ENCODE measurements at regions not wholly inside any gene's neighbourhood (a gene's known extent, or its start where the extent isn't known, plus 50 kb on each side); places are given as distances from the start of the nearest gene placed in this dataset.

DNA sequence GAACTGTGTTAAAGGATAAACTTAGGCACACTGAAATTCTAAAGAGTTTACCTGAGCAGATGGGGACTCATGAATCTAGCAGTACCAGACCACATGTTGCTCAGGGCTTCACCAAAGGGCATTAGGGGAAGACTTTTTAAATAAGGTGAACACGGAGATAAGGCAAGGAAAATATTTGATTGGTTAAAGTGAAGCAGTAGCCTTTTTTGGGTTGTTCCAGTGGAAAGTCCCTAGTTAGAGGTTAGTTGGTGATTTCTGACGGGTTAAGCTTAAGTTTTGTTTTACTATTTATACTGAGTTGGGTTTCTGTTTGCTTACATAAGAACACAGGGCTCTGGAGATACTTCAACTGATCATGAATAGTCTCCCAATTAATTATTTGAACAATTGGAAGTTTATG lies 722.5 kb downstream of the SOCS6 start:
- no peak for DNase-seq (ENCODE audit: extremely low spot score in 2 of 2)
- intact Hi-C loops (cut with DNase I), result no loop called here
- no peaks in the 10 kb centered on the region for H3K4me1 ChIP-seq
- H3K4me3 ChIP-seq, result no peak overlapping the region
- H3K9me3 ChIP-seq, result no peaks in the 10 kb centered on the region
- H3K27ac ChIP-seq, result no peak overlapping the region
- H3K27me3 ChIP-seq, result no peaks in the 10 kb centered on the region
- H3K36me3 ChIP-seq, result no peaks in the 10 kb centered on the region
- no peak for TF ChIP-seq POLR2AphosphoS5 (IDR thresholded peaks at IDR 0.05; ENCODE audit: insufficient read depth in 1 of 2, low read depth in 1 of 2)
- TF ChIP-seq, protein P1, sequence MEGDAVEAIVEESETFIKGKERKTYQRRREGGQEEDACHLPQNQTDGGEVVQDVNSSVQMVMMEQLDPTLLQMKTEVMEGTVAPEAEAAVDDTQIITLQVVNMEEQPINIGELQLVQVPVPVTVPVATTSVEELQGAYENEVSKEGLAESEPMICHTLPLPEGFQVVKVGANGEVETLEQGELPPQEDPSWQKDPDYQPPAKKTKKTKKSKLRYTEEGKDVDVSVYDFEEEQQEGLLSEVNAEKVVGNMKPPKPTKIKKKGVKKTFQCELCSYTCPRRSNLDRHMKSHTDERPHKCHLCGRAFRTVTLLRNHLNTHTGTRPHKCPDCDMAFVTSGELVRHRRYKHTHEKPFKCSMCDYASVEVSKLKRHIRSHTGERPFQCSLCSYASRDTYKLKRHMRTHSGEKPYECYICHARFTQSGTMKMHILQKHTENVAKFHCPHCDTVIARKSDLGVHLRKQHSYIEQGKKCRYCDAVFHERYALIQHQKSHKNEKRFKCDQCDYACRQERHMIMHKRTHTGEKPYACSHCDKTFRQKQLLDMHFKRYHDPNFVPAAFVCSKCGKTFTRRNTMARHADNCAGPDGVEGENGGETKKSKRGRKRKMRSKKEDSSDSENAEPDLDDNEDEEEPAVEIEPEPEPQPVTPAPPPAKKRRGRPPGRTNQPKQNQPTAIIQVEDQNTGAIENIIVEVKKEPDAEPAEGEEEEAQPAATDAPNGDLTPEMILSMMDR (IDR thresholded peaks at IDR 0.05), result no peak
- no peak for TF ChIP-seq POLR2A (IDR thresholded peaks at IDR 0.05)

DNA sequence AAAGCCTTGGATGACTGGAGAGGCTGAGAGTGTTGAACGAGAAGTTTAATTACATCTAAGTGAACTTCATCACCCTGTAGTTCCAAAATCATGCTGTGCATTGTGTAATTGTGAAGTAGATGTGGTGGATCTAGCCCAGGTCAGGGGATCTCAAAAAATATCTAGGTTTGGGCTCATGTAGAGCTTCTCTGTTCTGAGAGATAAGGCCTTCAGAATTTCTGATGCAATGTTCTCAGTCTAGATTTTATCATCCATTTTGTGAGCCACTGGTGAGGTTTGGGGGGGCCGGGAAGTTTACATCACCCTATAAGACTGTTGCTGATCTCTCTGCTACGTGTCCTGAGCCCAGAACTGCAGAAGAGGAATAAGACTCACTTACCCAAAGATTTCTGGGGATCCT lies 719.4 kb downstream of the SOCS6 start:
- Histone ChIP-seq H3K27ac (no peak overlapping the region), H3K4me1 (no peaks in the 10 kb centered on the region), H3K9me3 (no peaks in the 10 kb centered on the region), H3K36me3 (no peaks in the 10 kb centered on the region), H3K4me3 (no peak overlapping the region), H3K27me3 (no peaks in the 10 kb centered on the region)
- intact Hi-C loops (cut with DNase I), result no loop called here
- TF ChIP-seq, protein P1 (IDR thresholded peaks at IDR 0.05), result no peak
- no peak for TF ChIP-seq POLR2A (IDR thresholded peaks at IDR 0.05)
- TF ChIP-seq POLR2AphosphoS5 (IDR thresholded peaks at IDR 0.05; ENCODE audit: insufficient read depth in 1 of 2, low read depth in 1 of 2), result no peak
- no peak for DNase-seq (ENCODE audit: extremely low spot score in 2 of 2)

DNA sequence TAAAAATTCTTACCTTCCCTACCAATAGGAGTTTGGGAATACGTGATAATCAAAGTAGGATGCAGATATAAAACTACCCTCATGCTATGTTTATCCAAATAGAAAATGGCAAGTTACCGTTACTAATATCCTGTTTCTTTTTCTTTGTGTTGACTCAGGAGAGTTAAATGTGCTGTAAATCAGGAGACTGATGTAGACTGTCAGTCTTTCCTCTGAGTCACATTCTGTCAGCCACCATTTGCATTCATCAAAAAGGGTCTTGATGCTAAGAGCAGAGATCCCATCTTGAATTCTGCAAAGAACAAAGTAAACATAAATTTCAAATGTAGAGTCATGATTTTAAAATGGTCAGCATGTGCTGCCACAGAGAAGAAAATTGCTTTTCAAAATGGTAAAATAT lies 712.8 kb downstream of the SOCS6 start:
- no peaks in the 10 kb centered on the region for H3K4me1 ChIP-seq
- intact Hi-C loops (cut with DNase I), result no loop called here
- H3K27me3 ChIP-seq, result no peaks in the 10 kb centered on the region
- H3K4me3 ChIP-seq, result no peak overlapping the region
- no peaks in the 10 kb centered on the region for H3K9me3 ChIP-seq
- TF ChIP-seq POLR2A (IDR thresholded peaks at IDR 0.05) (no peak), POLR2AphosphoS5 (IDR thresholded peaks at IDR 0.05; ENCODE audit: insufficient read depth in 1 of 2, low read depth in 1 of 2) (no peak)
- TF ChIP-seq, protein P1 (IDR thresholded peaks at IDR 0.05), result no peak
- no peak overlapping the region for H3K27ac ChIP-seq
- H3K36me3 ChIP-seq, result no peaks in the 10 kb centered on the region
- DNase-seq (ENCODE audit: extremely low spot score in 2 of 2), result no peak

DNA sequence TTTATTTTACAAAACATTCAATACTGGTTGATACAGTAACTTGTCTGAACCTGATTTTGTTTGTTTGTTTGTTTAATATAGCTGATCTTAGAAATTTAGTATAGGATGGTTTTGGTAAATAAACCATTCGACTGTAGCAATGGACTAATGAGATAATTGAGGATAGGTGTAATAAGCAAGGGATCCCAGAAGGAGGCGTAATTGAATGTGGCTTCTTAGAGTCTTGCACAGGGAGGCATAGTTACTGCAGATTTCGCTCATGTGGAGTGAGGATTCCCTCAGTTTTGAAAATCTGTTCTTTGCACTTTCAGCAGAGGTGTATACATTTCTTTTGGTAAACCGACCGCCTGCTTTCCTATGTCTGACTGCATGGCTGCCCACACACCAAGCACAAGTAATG lies 709.6 kb downstream of the SOCS6 start:
- Histone ChIP-seq H3K36me3 (no peaks in the 10 kb centered on the region), H3K4me3 (no peak overlapping the region)
- DNase-seq (ENCODE audit: extremely low spot score in 2 of 2), result no peak

DNA sequence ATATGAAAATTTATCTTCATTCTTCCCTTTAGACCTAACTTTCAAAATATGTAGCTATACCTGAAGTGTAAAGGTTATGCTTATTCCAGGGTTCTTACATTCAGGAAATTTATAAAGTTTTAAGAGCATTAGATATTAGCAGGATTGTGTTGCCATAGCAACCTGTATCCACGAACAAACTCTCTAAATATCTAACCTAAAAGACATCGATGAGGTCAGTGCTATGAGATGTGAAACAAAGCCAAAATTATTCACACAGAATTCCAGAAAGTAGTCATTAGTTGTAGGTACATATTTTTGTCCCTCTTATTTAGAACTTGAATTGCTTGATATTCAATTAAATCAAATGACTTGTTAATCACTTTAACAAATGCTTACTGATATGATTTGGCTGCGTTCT lies 705.3 kb downstream of the SOCS6 start:
- no peak for DNase-seq (ENCODE audit: extremely low spot score in 2 of 2)
- Histone ChIP-seq H3K27me3 (no peaks in the 10 kb centered on the region), H3K4me3 (no peak overlapping the region), H3K9me3 (no peaks in the 10 kb centered on the region), H3K27ac (no peak overlapping the region), H3K4me1 (no peaks in the 10 kb centered on the region), H3K36me3 (no peaks in the 10 kb centered on the region)
- TF ChIP-seq, protein P1 (IDR thresholded peaks at IDR 0.05), result no peak
- TF ChIP-seq POLR2A (IDR thresholded peaks at IDR 0.05) (no peak), POLR2AphosphoS5 (IDR thresholded peaks at IDR 0.05; ENCODE audit: insufficient read depth in 1 of 2, low read depth in 1 of 2) (no peak)
- intact Hi-C loops (cut with DNase I), result no loop called here

More for the DNA sequence above, 709.6 kb downstream of the SOCS6 start:
- intact Hi-C loops (cut with DNase I), result no loop called here
- no peaks in the 10 kb centered on the region for H3K4me1 ChIP-seq
- no peaks in the 10 kb centered on the region for H3K27me3 ChIP-seq
- H3K9me3 ChIP-seq, result no peaks in the 10 kb centered on the region
- H3K27ac ChIP-seq, result no peak overlapping the region
- TF ChIP-seq, protein P1 (IDR thresholded peaks at IDR 0.05), result no peak
- TF ChIP-seq POLR2AphosphoS5 (IDR thresholded peaks at IDR 0.05; ENCODE audit: insufficient read depth in 1 of 2, low read depth in 1 of 2) (no peak), POLR2A (IDR thresholded peaks at IDR 0.05) (no peak)
